ENCODE measurements at regions not wholly inside any gene's neighbourhood (a gene's known extent, or its start where the extent isn't known, plus 50 kb on each side); places are given as distances from the start of the nearest gene placed in this dataset.
"Not testable (repeated sequence)": the region's sequence is repeated elsewhere in the genome, so short reads cannot be mapped to it uniquely, and the experiment has no call there.

DNA sequence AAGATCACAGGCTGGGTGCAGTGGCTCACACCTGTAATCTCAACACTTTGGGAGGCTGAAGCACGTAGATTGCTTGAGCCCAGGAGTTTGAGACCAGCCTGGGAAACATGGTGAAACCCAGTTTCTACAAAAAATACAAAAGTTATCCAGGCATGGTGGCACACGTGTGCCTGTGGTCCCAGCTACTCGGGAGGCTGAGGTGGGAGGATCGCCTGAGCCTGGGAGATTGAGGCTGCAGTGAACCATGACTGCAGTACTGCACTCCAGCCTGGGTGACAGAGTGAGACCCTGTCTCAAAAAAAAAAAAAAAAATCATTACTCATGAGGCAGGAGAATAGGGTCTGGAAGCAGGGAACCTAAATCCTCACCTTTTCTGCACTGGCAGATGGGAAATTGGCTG lies 79.1 kb upstream of the CLDN5 start:
- DNase-seq: not testable (repeated sequence)

DNA sequence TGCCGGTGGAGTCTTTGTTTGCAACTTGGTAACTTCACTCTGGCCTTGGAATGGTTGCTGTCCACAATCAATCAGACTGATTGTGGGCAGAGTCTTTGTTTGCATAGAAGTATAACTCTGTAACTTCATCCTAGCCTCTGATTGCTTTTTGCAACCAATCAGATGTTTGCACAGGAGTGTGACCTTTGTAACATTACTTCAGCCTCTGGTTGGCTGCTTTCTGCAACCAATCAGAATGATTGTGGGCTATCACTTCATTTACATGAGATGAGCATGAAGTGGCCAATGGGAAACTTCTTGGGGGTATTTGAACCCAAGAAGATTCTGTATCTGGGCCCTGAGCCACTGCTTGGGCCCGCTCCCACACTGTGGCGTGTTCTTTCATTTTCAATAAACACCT lies 79.6 kb upstream of the CLDN5 start:
- no peak for DNase-seq

DNA sequence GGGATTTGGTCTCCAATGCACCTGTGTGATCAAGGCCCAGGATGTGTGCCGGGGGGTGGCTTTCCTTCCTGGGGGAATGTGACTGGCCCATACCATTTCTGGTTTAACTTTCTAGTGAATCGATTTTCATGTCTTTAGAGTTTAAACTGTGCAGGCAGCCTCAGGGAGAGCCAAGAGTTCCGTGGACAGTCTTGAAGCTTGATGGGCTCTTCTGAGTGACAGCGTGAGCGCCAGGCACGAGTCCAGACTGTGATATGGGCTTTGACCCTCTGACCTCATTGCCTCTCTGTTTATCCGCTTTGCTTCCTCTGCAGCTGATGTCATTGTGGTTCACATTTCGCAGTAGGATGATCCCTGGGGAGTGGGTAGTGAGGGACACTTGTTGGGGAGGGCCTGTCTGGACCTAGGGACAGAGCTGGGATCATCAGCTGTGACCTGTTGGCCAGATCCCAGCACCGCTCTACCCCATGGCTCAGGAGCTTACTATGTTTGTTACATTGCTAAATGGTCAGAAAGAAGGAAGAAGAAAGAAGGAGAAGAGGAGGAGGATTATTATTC lies 80.6 kb upstream of the CLDN5 start:
- DNase-seq: no peak

DNA sequence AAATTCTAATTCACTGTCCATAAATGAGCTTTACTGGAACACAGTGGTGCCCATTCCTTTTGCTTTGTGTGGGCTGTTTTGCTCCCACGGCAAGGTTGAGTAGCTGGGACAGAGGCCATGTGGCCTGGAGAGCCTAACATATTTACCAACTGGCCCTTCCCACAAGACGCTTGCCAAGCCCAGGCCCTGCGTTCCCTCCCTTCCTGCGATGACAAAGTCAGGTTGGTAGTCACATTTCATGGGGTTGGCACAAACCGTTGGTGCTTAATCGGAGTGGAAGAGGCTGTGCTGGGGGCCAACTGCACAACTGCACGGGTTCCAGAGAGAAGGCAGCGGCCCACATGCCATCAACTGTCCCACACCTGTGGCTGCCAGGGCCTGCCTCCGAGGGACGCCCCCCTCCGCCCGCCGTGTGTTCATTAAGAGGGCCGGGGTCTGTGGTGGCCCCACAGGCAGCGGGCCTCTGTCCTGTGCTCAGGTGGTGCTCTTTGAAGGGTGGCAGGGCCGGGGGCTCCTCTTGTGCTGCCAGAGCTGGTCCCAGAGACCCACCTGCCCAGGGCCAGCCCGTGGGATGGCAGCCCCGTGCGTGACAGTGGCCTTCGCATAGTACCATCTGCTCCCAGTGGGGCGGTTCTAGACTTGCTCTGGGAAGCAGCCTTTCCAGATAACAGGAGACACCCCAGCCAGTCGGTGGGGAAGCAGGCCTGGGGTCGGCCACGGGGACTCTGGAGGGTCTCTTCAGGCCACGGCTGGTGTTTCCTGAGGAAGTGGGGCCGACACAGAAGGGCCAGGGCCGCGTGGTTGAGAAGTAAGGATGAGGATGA lies 81.5 kb upstream of the CLDN5 start:
- DNase-seq: no peak

DNA sequence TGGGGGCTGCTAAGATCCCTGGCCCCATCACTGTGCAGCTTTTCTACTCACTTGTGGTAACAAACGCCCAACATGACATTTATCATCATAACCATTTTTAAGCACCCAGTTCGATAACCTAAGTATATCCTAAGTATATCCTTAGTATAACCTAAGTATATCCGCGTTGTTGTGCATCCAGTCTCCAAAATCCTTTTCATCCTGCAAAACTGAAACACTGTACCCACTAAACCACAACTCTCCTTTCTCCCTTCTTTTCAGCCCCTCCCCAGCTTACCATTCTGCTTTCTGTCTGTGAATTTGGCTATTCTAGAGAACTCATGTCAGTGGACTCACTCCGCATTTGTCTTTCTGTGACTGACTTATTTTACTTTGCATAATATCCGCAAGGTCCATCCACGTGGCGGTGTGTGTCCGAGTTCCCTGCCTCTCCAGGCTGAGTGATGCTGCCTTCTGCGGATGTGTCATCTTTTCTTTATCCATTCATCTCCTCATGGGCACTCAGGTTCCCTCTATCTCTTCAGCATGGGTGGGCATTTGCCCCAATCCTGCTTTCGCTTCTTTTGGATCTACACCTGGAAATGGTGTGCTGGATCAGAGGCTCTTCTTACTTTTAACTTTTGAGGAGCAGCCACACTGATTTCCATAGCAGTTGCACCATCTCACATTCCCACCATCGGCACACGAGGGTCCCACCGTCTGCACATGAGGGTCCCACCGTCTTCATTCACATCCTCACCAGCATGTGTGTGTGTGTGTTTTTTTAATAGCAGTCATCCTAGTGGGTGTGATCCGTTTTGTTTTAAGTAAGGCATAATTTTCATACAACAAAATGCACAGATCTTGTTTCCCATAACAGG lies 82.4 kb upstream of the CLDN5 start:
- no peak for DNase-seq

DNA sequence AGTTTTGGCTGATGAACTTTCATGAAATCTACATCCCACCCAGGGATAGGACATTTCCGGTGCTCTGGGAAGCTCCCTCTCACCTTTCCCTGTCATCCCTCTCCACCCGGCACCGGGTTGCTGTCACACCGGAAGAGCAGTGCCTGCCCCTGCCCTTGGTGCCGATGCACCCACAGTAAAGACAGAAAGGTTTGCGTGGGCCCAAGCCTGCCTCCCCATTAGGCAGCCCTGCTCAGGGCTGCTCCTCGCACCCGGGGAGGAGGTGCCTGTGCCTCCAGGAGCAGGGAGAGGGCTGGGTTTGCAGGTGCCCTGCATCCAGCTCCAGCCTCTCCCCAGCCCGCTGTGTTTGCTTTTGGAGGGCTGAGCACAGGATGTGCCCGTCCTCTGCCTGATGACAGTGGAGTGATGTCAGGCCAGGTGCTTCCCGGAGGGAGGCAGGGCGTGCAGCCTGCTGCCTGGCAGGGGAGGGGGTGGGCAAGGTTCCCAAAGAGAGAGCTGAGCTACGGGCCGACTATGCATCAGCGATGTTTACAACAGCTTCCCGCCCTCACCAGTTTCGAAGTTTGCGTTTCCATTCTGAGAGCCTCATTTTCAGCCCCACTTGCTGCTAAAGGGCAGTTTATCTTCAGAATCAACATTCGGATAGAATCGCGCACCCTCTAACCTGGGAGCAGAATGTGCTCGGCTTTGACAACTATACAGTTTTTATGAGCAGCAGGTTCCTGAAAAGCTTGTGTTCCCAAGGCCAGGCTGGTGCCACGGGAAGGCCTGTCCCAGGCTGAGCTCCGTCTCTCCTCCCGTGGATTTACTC lies 83.2 kb upstream of the CLDN5 start:
- DNase-seq: no peak

DNA sequence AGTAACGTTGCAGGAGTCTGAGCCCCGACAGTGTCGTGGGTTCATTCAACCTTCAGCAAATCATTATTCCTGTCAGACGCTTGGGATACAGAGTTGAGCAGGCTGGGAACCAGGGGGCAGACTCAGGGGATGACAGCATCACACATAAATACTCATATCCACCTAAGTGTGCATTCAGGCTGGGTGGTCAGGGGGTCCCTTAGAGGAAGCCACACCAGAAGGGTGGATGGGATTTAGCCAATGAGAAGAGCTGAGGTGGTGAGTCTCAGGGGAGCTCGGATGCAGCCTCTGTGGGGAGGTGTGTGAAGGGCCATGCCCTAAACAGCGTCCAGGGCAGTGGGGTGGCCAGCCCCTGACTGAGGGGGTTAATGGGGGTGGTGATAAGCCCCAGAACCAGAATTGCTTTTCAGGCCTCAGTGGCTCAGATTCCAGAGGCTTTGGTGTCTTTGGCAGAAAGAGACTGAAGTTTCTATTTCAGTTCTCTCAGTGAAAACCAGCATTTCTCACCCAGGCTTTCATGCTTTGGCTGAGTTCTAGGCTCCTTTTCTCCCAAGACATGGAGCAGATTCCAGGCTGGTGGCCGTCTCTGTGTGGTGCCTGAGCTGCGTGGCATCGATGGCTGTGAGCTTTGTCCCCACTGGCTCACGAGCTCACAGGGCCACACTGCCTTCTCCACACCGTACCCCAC lies 83.9 kb upstream of the CLDN5 start:
- DNase-seq: no peak

DNA sequence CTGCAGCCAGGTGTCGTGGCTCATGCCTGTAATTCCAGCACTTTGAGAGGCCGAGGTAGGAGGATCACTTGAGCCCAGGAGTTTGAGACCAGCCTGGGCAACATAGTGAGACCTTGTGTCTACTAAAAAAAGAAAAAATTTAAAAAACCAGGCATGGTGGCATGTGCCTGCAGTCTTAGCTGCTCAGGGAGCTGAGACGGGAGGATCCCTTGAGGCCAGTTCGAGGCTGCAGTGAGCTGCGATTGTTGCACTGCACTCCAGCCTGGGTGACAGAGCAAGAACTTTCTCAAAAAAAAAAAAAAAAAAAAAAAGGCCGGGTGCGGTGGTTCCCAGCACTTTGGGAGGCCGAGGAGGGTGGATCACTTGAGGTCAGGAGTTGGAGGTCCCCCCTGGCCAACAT lies 85.5 kb upstream of the CLDN5 start:
- not testable (repeated sequence) for DNase-seq

DNA sequence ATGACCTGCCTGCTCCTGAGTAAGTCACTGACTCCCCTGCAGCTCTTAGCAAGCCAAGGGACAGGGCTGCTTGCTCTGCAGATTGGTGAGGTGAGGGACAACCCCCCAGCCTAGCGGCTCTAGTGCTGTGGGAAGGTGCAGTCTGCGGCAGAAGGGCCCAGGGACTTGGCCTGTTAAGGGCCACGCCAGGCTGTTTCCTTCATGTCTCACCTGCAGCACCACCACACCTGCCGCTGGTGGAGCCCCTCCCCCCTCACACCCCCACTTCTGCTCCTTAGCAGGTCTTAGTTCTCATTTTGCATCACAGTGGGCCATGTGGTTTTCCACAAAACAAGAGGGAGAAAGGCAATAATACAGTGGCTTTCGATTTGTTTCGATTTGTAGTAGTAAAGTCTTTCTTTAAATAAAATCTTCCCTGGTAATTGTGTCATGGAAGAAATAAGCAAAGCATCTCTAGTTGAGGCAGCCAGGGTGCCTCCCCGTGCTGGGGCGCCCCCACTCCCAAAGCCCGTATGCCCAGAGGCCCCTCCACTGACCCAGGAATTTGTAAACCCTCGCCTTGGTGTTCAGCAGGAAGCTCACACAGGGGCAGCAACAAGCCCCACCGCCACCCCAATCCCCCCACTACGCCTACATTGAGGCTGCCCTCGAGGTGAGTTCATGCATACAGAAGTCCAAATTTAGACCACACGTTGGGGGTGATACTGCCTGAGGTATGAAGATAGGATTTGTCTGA lies 86.5 kb upstream of the CLDN5 start:
- DNase-seq: no peak

DNA sequence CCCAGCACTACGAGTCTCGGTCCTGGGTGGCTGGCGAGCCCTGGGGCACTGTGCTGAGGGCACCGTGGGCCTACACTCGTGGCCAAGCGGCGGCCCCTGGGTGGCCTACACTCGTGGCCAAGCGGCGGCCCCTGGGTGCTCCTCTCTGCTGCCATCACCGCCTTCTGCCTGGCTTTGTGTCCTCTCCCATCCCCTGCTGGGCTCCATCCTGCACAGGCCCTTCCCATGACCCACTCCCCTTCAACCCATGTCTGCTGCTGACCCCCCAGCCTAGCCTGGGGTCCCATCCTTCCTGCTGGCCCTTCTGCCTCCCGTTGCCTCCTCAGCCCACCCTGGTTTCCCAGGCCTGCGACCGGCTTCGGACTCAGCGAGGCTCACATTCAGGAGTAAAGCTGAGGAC lies 87.4 kb upstream of the CLDN5 start:
- no peak for DNase-seq

DNA sequence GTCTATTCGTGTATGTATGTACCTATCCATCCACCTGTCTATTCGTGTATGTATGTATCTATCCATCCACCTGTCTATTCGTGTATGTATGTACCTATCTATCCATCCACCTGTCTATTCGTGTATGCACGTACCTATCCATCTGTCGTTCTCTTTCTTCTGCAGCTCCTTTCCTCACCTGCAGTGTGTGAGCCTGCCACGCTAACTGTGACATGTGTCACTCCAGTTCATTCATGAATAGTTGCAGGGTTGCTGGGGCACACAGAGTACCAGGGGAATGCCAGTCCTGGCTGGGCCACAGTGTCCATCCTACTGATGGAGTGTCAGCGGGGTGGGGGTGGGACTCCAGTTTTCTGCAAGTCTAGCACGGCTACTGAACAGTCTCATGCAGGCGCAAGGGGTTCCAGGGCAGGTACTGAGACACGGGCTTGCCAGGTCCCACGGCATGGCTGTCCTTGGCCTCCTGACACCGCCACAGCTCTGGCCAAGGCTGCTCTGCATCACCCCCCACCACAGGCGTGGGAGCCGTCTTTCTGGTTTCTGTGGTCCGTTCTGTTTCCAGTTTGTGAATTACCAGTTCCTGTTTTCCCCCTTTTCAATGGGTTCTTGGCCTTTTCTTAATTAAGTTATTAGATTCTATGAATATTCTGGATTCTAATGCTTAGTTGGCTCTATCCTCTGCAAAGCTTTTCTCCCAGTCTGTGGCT lies 88.8 kb upstream of the CLDN5 start:
- DNase-seq: no peak

DNA sequence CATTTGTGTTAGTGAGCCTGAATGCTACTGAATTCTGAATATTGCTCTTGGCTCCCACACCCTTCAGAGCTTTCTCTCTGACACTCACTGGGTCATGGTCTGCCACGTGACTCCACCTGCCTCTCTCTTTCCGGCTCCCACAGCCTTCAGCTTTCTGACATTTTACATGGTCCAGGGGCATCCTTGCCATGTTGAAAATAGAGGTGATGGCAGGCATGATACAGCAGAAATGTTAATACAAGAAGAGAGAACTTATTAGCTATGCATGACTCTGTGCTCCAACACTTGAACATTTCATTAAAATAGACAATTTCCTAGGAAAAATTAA lies 90.3 kb upstream of the CLDN5 start:
- DNase-seq: no peak

DNA sequence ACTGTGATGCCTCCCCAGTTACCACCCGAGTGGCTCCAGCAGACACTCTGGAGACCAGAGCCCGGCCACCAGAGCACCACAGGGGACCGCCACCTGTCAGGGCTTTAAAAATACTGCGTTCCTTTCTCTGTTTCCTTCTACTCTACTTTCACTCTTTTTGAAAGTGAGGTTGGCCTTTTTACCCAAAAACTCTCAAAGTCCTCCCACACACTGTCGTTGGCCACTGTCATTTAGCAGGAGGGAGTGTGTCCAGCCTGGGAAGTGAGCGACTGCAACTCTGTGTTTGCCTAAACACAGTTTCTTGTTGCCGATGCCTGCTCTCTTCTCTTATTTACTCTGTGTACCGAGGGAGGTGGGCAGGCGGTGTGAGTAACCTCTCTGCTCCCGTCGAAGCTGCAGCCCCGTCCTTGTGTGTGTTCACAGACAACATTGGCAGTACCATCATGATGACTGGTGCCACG lies 90.8 kb upstream of the CLDN5 start:
- DNase-seq: no peak

DNA sequence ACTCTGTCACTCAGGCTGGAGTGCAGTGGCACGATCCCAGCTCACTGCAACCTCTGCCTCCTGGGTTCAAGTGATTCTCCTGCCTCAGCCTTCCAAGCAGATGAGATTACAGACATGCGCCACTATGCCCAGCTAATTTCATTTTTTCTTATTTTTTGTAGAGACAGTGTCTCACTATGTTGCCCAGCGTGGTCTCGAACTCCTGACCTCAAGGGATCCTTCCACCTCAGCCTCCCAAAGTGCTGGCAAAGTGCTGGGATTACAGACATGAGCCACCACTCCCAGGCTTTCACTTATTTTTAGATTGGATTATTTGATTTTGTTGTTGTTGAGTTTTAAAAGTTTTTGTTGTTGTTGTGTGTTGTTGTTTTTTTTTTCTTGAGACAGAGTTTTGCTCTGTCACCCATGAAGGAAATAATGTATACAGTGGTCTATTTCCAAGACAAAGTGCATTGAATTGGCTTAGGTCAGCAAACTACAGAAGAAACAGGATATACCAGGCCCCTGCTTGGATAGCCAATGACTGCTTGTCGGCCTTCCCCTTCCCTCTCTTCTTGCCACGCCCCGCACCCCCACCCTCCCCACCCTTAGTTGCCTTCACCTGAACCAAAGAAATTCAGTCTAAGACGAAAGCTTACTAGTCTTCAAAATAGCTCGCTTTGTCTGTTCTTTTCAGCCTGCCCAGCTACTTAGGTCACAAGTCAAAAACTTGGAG lies 91.8 kb upstream of the CLDN5 start:
- no peak for DNase-seq

DNA sequence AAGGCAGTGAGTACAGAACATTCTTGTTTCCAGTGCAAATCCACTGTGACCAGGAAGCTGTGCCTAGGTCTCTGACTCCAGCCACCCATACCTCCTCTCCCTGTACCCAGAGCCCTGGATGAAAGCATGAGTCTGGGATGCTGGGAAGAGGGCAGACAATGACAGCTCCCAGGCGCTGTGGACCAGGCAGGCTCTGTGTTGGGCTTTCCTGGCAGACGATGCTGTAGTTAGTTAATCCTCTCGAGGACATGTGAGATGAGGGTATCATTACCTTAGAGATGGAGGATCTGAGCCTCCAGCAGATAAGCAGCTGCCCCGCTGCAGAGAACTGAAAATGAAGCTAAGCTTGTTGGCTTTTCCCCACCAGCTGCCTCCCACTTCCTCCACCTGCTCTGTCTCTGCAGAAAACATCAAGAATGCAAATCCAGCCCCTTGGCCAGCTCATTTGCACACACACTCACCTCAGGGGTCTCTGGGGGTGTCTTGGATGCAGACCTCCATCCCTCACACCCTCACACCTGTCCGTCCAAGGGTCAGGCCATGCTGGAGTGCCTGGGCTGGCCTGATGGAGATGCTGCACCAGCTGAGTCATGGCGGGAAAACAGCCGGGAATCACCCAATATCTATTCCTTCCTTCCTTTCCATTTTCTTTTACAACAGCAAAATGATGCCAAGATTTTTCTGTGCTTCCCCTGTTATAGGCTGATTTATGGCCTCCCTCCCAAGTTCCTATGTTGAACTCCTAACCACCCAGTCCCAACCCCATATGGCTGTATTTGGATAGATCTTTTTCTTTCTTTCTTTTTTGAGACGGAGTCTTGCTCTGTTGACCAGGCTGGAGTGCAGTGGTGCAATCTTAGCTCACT lies 94.9 kb upstream of the SEPTIN5 start:
- no peak for DNase-seq

DNA sequence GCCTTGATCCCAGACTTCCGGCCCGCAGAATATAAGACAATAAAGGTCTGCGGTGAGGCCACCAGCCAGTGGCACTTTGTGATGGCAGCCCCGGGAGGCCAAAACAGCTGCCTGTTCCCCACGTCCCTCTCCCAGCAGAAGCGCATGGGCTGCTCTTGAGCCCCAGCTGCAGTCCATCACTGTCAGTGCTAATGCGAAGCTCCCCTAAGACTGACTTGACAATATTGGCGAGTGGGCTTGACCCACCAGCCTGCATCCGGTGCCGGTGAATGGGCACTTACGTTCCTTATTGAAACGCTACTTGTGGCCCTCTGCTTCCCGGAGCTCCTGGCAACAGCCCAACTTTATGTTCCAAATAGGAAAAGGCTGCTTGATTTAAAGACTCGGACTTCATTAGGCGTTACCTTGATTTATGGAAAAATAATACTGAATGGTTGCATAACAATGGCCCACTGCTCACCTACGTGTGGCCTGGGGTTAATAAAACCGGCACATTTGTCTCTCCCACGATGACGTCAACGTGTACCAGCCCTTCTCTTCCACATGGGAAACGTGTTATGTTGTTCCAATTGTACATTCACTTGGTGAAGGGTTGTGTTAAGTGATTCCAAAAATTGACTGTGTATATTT lies 93.4 kb upstream of the SEPTIN5 start:
- DNase-seq: no peak

DNA sequence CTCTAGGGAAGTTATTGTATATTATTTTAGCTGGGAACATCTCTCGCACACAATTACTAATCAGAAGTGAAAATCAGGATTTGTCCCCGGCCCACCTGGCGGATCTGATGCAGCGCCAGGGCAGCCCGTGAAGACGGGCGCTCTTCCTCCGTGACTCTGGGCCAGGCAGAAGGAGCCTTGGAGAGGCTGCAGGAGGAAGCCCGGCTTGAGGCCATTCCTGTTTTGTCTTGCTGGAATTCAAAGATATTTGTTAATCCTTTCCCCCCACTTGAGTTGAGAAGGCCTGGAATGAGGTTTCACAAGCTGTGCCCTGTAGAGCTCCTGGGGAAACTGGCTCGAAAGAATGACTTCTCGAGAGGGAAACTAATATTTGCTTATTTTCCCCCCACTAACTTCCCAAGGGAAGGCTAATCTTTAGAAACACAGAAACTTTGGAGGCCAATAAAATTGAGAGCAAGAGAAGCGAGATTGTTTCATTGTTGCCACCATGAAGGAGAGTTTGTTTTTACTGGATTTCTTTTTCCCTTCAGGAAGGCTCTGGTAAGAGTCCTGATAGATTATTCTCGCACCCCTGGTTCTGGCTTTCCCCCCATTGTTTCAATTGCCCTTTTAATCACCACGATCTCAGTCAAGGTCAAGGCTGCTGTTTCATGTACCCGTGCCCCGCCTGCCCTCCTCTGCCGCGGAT lies 92.8 kb upstream of the SEPTIN5 start:
- no peak for DNase-seq

DNA sequence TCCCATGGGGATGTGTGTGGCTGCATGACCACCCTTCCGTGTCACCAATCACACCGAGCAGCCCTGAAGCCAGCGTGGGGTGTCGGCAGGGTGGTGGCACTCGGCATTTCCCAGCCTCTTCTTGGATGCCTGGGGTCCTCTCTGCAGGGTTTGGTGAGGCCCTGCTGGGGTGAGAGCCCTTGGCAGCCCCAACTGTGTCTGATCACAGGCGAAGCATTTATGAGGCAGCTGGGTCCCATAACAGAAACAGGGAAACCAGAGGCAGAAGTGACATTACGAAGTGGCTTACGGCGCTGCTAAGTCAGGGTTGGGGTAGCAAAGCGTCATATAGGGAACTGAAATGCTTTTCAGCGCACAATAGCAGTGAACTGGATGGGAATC lies 92.3 kb upstream of the SEPTIN5 start:
- DNase-seq: no peak
